HUES6 (cell line): ENCODE measurements at regions not wholly inside any gene's neighbourhood (a gene's known extent, or its start where the extent isn't known, plus 50 kb on each side); places are given as distances from the start of the nearest gene placed in this dataset.
"Not testable (repeated sequence)": the region's sequence is repeated elsewhere in the genome, so short reads cannot be mapped to it uniquely, and the experiment has no call there.

Experiments used
- H3K27ac ChIP-seq: 2 replicates; pipeline ENCODE4 v1.7.0; 2013; ENCODE audit warnings: low read depth, mild to moderate bottlenecking, low read length, inconsistent platforms
- H3K27me3 ChIP-seq: 2 replicates; pipeline ENCODE4 v1.6.1; 2013; ENCODE audit warnings: low read length; ENCODE audit not compliant: control insufficient read depth, insufficient read depth
- H3K36me3 ChIP-seq: 2 replicates; pipeline ENCODE4 v1.6.1; 2013; ENCODE audit warnings: low read length; ENCODE audit not compliant: control insufficient read depth, insufficient read depth
- H3K4me1 ChIP-seq: 2 replicates; pipeline ENCODE4 v1.6.1; 2013; ENCODE audit warnings: low read length; ENCODE audit not compliant: control insufficient read depth, insufficient read depth
- H3K4me3 ChIP-seq: 2 replicates; pipeline ENCODE4 v1.5.1; 2013; ENCODE audit warnings: low read depth, low read length
- H3K9ac ChIP-seq: one replicate; pipeline ENCODE4 v1.6.1; 2013; ENCODE audit warnings: mild to moderate bottlenecking, low read length
- H3K9me3 ChIP-seq: 2 replicates; pipeline ENCODE4 v1.6.1; 2013; ENCODE audit warnings: low read depth, low read length; ENCODE audit not compliant: control insufficient read depth, insufficient read depth

DNA sequence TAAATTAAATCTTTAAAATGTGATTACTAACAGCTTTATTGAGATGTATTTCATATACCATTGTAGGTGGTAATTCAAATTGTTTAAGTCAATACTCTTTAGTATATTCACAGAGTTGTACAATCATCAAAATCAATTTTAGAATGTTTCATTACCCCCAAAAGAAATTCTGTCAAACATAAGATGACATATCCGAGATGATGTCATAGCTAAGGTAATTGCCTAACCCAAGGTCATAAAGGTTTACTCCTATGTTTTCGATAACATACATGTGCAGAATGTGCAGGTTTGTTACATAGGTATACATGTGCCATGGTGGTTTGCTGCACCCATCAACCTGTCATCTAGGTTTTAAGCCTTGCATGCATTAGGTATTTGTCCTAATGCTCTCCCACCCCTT is 1392.0 kb upstream of the GOT2 start:
- H3K36me3 ChIP-seq, H3K9me3 ChIP-seq, H3K27me3 ChIP-seq, H3K4me3 ChIP-seq, H3K27ac ChIP-seq, H3K9ac ChIP-seq, H3K4me1 ChIP-seq: not testable (repeated sequence)

DNA sequence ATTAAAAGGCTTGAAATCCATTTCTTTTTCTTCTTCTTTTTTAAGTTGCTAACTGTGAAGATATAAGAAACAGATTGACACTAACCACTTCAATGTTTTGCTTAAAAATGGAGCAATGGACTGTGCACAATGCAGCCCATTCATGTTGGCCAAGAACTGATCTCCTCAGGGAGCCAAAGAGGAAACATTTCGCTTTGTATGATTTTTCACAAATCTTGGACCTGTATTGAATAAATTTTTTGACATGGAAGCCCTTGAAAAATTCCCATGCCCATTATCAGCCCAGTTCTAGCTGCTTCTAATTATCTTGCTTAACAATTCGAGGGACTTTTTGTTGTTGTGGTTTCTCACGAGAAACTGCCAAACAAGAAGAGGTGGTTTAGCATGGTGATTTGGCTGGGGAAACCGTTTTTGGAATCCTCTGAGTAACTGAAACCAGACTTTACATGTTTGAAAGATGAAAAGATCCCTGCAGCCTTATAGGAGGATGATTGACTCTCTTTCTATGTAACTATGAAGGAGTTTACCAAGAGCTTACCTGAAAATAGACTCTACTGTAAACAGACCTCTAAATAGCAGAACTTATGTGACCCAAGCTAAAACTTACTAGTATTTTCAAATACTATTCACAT is 1389.4 kb upstream of the GOT2 start:
- no peaks in the 10 kb centered on the region for H3K36me3 ChIP-seq

DNA sequence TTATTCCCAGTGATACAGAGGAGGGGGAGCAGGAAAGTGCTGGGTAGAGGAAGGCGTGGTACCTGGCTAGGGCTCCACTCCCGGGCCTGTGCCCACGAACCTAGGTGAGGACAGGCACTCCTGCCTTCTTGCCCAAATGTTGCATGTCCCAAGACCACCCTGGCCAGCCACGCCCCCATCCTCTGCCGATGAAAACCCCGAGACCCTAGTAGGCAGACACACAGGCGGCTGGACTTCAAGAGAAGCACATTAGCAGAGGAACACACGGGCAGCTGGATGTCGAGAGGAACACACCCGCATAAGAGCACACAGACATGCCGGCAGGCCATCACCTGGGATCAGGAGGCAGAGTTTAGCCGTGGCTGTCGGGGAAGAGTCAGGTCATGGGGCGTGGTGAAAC is 1386.5 kb upstream of the GOT2 start:
- Histone ChIP-seq H3K36me3 (no peaks in the 10 kb centered on the region), H3K9ac (no peak overlapping the region), H3K4me3 (no peak overlapping the region), H3K4me1 (no peaks in the 10 kb centered on the region), H3K27ac (no peak overlapping the region), H3K9me3 (no peaks in the 10 kb centered on the region), H3K27me3 (no peaks in the 10 kb centered on the region)

More for the DNA sequence above, 1389.4 kb upstream of the GOT2 start:
- Histone ChIP-seq H3K27ac (no peak overlapping the region), H3K9me3 (no peaks in the 10 kb centered on the region), H3K27me3 (no peaks in the 10 kb centered on the region), H3K9ac (no peak overlapping the region), H3K4me1 (no peaks in the 10 kb centered on the region), H3K4me3 (no peak overlapping the region)

GRCh38 chr16:60110531-60110930 is 1376.4 kb upstream of the GOT2 start:
- H3K27ac ChIP-seq, result no peak overlapping the region
- H3K36me3 ChIP-seq, result no peaks in the 10 kb centered on the region
- no peak overlapping the region for H3K4me3 ChIP-seq
- no peaks in the 10 kb centered on the region for H3K27me3 ChIP-seq
- H3K4me1 ChIP-seq, result no peaks in the 10 kb centered on the region
- H3K9me3 ChIP-seq, result no peaks in the 10 kb centered on the region
- H3K9ac ChIP-seq, result no peak overlapping the region

DNA sequence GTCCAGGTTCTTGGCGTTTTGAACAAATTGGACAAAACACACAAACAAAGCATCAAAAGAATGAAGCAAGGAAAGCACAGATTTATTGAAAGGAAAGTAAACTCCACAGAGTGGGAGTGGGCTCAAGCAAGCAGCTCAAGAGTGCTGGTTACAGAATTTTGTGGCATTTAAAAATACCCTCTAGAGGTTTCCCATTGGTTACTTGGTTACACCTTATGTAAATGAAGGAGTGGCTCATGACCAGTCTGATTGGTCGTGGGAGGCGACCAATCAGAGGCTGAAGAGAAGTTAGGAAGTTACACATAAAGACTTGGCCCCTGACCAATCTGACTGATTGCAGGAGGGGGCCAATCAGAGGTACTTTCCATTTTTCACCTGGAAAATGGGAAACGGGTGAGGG is 1373.8 kb upstream of the GOT2 start:
- Histone ChIP-seq H3K27me3 (no peaks in the 10 kb centered on the region), H3K27ac (no peak overlapping the region), H3K4me3 (no peak overlapping the region), H3K9ac (no peak overlapping the region), H3K36me3 (no peaks in the 10 kb centered on the region), H3K9me3 (no peaks in the 10 kb centered on the region), H3K4me1 (no peaks in the 10 kb centered on the region)

DNA sequence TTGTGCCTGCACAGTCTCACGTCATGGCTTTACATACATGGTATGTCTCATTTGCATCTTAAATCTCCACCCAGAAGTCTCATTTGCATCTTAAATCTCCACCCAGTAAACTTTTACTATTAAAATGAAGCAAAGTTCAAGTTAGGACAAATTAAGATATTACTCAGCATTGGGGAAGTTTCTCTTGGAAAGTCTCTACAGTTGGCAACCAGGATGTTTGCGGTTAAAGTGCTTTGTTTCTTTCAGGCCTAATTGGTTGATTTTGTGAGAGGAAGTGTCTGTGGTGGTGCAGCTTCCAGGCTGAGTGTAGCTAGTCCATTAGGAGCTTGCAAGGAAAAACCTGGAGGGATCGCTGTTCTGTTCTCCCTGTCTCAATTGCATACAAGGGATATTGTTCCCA is 1373.3 kb upstream of the GOT2 start:
- Histone ChIP-seq H3K4me1 (no peaks in the 10 kb centered on the region), H3K9me3 (no peaks in the 10 kb centered on the region), H3K27me3 (no peaks in the 10 kb centered on the region), H3K9ac (no peak overlapping the region), H3K27ac (no peak overlapping the region), H3K4me3 (no peak overlapping the region), H3K36me3 (no peaks in the 10 kb centered on the region)

DNA sequence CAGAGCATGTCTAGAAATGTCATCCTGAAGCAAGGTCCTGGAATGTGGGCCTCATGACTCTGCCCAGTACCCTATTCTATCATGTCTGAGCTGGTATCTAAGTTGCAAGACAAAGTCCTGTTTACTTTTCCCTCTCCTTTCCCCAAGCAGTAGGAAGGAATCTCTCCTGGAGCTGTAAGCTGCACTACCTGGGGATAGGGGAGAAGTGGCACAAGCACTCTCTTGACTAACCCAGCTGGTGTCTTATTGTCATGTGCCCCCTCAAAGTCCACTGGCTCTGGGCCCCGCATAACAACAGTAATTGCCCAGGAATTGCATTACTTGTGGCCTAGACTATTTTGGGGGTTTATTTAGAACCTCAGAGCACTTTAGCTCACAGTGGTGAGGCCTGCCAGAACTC is 1366.3 kb upstream of the GOT2 start:
- Histone ChIP-seq H3K9ac (no peak overlapping the region), H3K4me3 (no peak overlapping the region), H3K9me3 (peaks cover 8% of the 10 kb centered on the region), H3K36me3 (no peaks in the 10 kb centered on the region), H3K27me3 (no peaks in the 10 kb centered on the region), H3K4me1 (0 out of 2 replicates have a peak, but pooled peaks cover 2% of the 10 kb centered on the region), H3K27ac (no peak overlapping the region)

DNA sequence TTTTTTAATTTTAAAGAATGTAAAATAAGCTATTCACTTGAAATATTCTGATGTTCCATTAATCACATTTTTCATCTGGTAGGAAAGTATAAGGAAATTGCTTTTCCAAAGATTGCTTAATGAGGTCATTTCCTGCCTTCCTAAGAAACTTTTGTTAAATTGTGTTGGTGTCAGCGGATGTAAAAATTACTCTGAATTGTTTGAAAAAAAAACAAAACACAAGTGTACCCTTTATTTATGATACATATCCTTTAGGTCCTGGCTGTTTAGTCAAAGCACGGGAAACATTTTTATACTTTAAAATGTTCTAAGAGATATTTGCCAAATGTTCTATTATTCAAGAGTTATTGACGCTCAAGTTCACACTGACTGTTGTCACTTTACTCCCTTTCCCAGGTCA is 1357.4 kb upstream of the GOT2 start:
- no peak overlapping the region for H3K9ac ChIP-seq
- no peaks in the 10 kb centered on the region for H3K4me1 ChIP-seq
- no peak overlapping the region for H3K27ac ChIP-seq
- H3K27me3 ChIP-seq, result no peaks in the 10 kb centered on the region
- peaks cover 6% of the 10 kb centered on the region; the same call in 1 of the 2 replicates for H3K9me3 ChIP-seq
- H3K36me3 ChIP-seq, result no peaks in the 10 kb centered on the region
- H3K4me3 ChIP-seq, result no peak overlapping the region

DNA sequence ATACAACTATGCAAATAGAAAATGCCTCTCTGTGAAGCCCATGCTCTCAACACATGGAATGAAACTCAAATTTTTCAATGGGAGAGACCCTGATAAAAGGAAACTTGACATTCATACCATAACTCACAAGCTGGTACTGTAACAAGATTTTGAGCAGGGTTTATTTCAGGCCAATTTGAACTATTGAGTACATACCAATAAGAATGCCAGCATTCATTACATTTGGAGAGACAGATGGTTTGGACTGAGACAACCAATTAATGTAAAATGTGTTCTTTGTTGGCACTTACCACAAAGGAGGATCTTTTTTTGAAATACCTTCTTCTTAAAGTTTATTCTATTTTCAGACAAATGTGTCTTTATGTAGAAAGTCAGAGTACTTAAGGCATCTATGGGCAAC is 1357.0 kb upstream of the GOT2 start:
- Histone ChIP-seq H3K9me3 (peaks cover 8% of the 10 kb centered on the region; the same call in 1 of the 2 replicates), H3K27ac (no peak overlapping the region), H3K4me1 (no peaks in the 10 kb centered on the region), H3K4me3 (no peak overlapping the region), H3K27me3 (no peaks in the 10 kb centered on the region), H3K9ac (no peak overlapping the region), H3K36me3 (no peaks in the 10 kb centered on the region)

GRCh38 chr16:60087530-60087929 is 1353.4 kb upstream of the GOT2 start:
- Histone ChIP-seq H3K9me3 (peaks cover 22% of the 10 kb centered on the region), H3K27ac (no peak overlapping the region), H3K9ac (no peak overlapping the region), H3K36me3 (no peaks in the 10 kb centered on the region), H3K27me3 (no peaks in the 10 kb centered on the region), H3K4me1 (no peaks in the 10 kb centered on the region), H3K4me3 (no peak overlapping the region)

- not testable (repeated sequence) for H3K27me3 ChIP-seq, H3K36me3 ChIP-seq, H3K9me3 ChIP-seq
- Histone ChIP-seq H3K27ac (peak overlapping the region; percentile 78; the same call in 1 of the 2 replicates), H3K4me1 (peaks cover 12% of the 10 kb centered on the region), H3K4me3 (peak overlapping the region; percentile 47; the same call in 1 of the 2 replicates), H3K9ac (peak overlapping the region; percentile 87)
Observed at GRCh38 chr16:60078819-60079218, 1344.7 kb upstream of the GOT2 start.
